HCT116 (cell line): ENCODE measurements at regions not wholly inside any gene's neighbourhood (a gene's known extent, or its start where the extent isn't known, plus 50 kb on each side); places are given as distances from the start of the nearest gene placed in this dataset.

Source experiments
- ATAC-seq: fragments of 200-7000 bp; cut with Tn5 transposase; 2 replicates; pipeline ENCODE4 v1.9.1; 2020; ENCODE audit warnings: mild to moderate bottlenecking, moderate library complexity
- BruUV-seq: library from RNA; stranded (reverse); fragments of 400-500 nt; replicated peaks from 2 replicates; lab custom pipeline; 2021; lab: Mats Ljungman, UMichigan
- CTCF ChIA-PET: fragments of 300-600 bp; sonication (Branson Sonifier 250); formaldehyde crosslinking; loops from one replicate; lab custom pipeline; 2021; ENCODE audit warnings: antibody characterized with exemption; lab: Charles Lee
- POLR2A ChIA-PET: fragments of 300-600, 350-600 bp; sonication (Branson Sonifier 250); formaldehyde crosslinking; loops from one replicate; lab custom pipeline; 2021; ENCODE audit warnings: antibody characterized with exemption; lab: Charles Lee
- RAD21 ChIA-PET, 2 experiments: fragments of 300-600 bp; sonication (Branson Sonifier 250); formaldehyde crosslinking; loops; one replicate each; lab custom pipeline; 2023; ENCODE audit warnings: low total read pairs in 2 of 2; ENCODE audit not compliant: uncharacterized antibody in 2 of 2, unreplicated experiment in 2 of 2, low non-redundant PET in 1 of 2; lab: Charles Lee
- DNase-seq: peaks from one replicate; pipeline ENCODE4 v3.0.0-alpha.2; 2010; ENCODE audit warnings: low read depth, low spot score
- H2AFZ ChIP-seq: fragments of 200-600 bp; shearing (Covaris generic), sonication (generic); 2 replicates; pipeline ENCODE4 v1.6.1; 2017; ENCODE audit warnings: low read depth, mixed run types, mixed read lengths, antibody characterized with exemption, low read length; ENCODE audit not compliant: poor library complexity, severe bottlenecking
- H3K27ac ChIP-seq: 2 replicates; pipeline ENCODE4 v1.5.1; 2012; ENCODE audit warnings: low read depth, low read length
- H3K27me3 ChIP-seq: fragments of 200-600 bp; sonication (generic); 2 replicates; pipeline ENCODE4 v1.6.1; 2016; ENCODE audit warnings: mixed run types, low read length, mixed read lengths; ENCODE audit not compliant: insufficient read depth
- H3K36me3 ChIP-seq, 2 experiments: fragments of 200-500 bp in 1 of 2; fragments of 200-600 bp in 1 of 2; sonication (Bioruptor generic) in 1 of 2; sonication (generic) in 1 of 2; 2 replicates each; pipeline versions ENCODE4 v1.5.1 to v1.6.1; 2014 to 2016; ENCODE audit warnings: low read length in 2 of 2, inconsistent platforms in 1 of 2, mixed read lengths in 1 of 2, mixed run types in 1 of 2; ENCODE audit not compliant: insufficient read depth in 2 of 2, control insufficient read depth in 1 of 2
- H3K4me1 ChIP-seq, 2 experiments: fragments of 200-600 bp in 1 of 2; sonication (generic) in 1 of 2; 2 replicates each; pipeline versions ENCODE4 v1.5.1 to v1.6.1; 2012 to 2017; ENCODE audit warnings: low read length in 2 of 2, inconsistent platforms in 1 of 2, mild to moderate bottlenecking in 1 of 2, mixed read lengths in 1 of 2, mixed run types in 1 of 2, moderate library complexity in 1 of 2; ENCODE audit not compliant: insufficient read depth in 2 of 2, control insufficient read depth in 1 of 2
- H3K4me2 ChIP-seq: fragments of 200-600 bp; sonication (generic); 2 replicates; pipeline ENCODE4 v1.6.1; 2017; ENCODE audit warnings: mixed run types, low read length, mixed read lengths
- H3K4me3 ChIP-seq, 2 experiments: fragments of 200-600 bp in 1 of 2; sonication (generic) in 1 of 2; replicated peaks in 1 of 2; 2 replicates each; pipeline ENCODE4 v1.5.1; 2011 to 2016; ENCODE audit warnings: low read length in 2 of 2, control low read depth in 1 of 2, low read depth in 1 of 2, mild to moderate bottlenecking in 1 of 2, mixed read lengths in 1 of 2, mixed run types in 1 of 2
- H3K79me2 ChIP-seq: fragments of 200-600 bp; sonication (generic); 2 replicates; pipeline ENCODE4 v1.6.1; 2017; ENCODE audit warnings: mild to moderate bottlenecking, mixed run types, low read length, moderate library complexity, mixed read lengths; ENCODE audit not compliant: insufficient read depth
- H3K9ac ChIP-seq: fragments of 200-600 bp; sonication (generic); 2 replicates; pipeline ENCODE4 v1.6.1; 2016; ENCODE audit warnings: low read length, mixed read lengths
- H3K9me2 ChIP-seq: fragments of 200-600 bp; sonication (generic), shearing (Covaris generic); 2 replicates; pipeline ENCODE4 v1.6.1; 2017; ENCODE audit warnings: mixed run types, mild to moderate bottlenecking, moderate library complexity; ENCODE audit not compliant: insufficient read depth
- H3K9me3 ChIP-seq, 2 experiments: fragments of 200-500 bp in 1 of 2; fragments of 200-600 bp in 1 of 2; sonication (Bioruptor generic) in 1 of 2; sonication (generic) in 1 of 2; 2 replicates each; pipeline ENCODE4 v1.6.1; 2014 to 2017; ENCODE audit warnings: low read length in 2 of 2, mixed read lengths in 2 of 2, inconsistent platforms in 1 of 2, low read depth in 1 of 2, mild to moderate bottlenecking in 1 of 2, mixed run types in 1 of 2, moderate library complexity in 1 of 2; ENCODE audit not compliant: control insufficient read depth in 1 of 2, insufficient read depth in 1 of 2
- H4K20me1 ChIP-seq: fragments of 200-600 bp; sonication (generic), shearing (Covaris generic); 2 replicates; pipeline ENCODE4 v1.6.1; 2017; ENCODE audit warnings: mixed run types, mild to moderate bottlenecking, moderate library complexity; ENCODE audit not compliant: insufficient read depth
- CBX3 ChIP-seq: IDR thresholded peaks from 2 replicates; pipeline ENCODE4 v1.6.1; 2012; ENCODE audit warnings: low read depth
- ELF1 ChIP-seq: IDR thresholded peaks from 2 replicates; pipeline ENCODE4 v1.6.1; 2012; ENCODE audit warnings: low read depth, borderline replicate concordance
- FOSL1 ChIP-seq: IDR thresholded peaks from 2 replicates; pipeline ENCODE4 v1.6.1; 2012; ENCODE audit warnings: low read depth
- JUND ChIP-seq: IDR thresholded peaks from 2 replicates; pipeline ENCODE4 v1.6.1; 2012
- POLR2AphosphoS5 ChIP-seq: IDR thresholded peaks from 2 replicates; pipeline ENCODE4 v1.6.1; 2011; ENCODE audit warnings: mild to moderate bottlenecking, low read depth, low read length, moderate library complexity
- SIN3A ChIP-seq: IDR thresholded peaks from 2 replicates; pipeline ENCODE4 v1.6.1; 2012; ENCODE audit warnings: low read depth
- SP1 ChIP-seq: IDR thresholded peaks from 2 replicates; pipeline ENCODE4 v1.6.1; 2012; ENCODE audit warnings: low read depth
- TCF7L2 ChIP-seq: IDR thresholded peaks from 2 replicates; pipeline ENCODE4 v1.7.0; 2011; ENCODE audit warnings: borderline replicate concordance, inconsistent platforms; ENCODE audit not compliant: insufficient read depth, insufficient read length; ENCODE audit errors: extremely low read depth
- YY1 ChIP-seq: IDR thresholded peaks from 2 replicates; pipeline ENCODE4 v1.6.1; 2011; ENCODE audit warnings: low read length, low read depth, moderate library complexity, mild to moderate bottlenecking; ENCODE audit not compliant: insufficient replicate concordance; ENCODE audit errors: extremely low read depth
- ZFX ChIP-seq: fragments of 450-650 bp; IDR thresholded peaks from 2 replicates; pipeline ENCODE4 v1.6.1; 2017
- intact Hi-C: fragments of 100-400 bp; cut with micrococcal nuclease; formaldehyde crosslinking; loops from 2 replicates; pipeline ENCODE4 v1.10.0; 2022
- TF ChIP-seq, protein P1 (sequence below), 3 experiments: fragments of 200-600 bp in 1 of 3; sonication (generic) in 1 of 3; IDR thresholded peaks in 2 of 3; conservative IDR thresholded peaks in 1 of 3; 2 replicates each; pipeline ENCODE4 v1.5.1; 2012 to 2017; ENCODE audit warnings: low read depth in 2 of 3, low read length in 2 of 3, antibody characterized with exemption in 1 of 3, borderline replicate concordance in 1 of 3, control low read depth in 1 of 3, mild to moderate bottlenecking in 1 of 3, mixed read lengths in 1 of 3, mixed run types in 1 of 3, moderate library complexity in 1 of 3; ENCODE audit not compliant: insufficient read depth in 1 of 3
- TF ChIP-seq, protein P2 (sequence below): IDR thresholded peaks from 2 replicates; pipeline ENCODE4 v1.6.1; 2012

DNA sequence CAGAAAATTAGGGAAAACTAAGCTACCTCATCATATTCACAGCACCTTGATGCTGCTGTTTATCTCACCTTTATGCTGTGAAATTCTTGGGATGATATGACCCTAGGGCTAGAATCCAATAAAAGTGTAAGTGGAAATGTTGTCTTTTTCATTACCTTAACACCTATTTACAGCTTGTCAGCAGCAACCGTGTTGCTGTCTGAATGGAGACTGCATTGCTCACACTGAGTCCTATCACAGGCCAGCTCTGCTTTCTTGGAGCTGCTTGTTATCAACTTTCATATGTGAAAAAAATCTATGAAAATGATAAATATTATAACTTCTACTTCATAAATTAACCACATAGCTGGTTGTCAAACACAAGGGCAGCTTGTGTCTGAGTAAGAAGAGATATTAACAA lies 789.5 kb downstream of the TECRL start:
- ATAC-seq: no peak
- H3K79me2 ChIP-seq: no peaks in the 10 kb centered on the region
- H3K9ac ChIP-seq: no peak overlapping the region
- CTCF ChIA-PET: no interaction called here
- no peak for DNase-seq
- no TSS peak for BruUV-seq
- no peaks in the 10 kb centered on the region for H3K4me1 ChIP-seq
- H3K27me3 ChIP-seq: no peaks in the 10 kb centered on the region
- H3K9me2 ChIP-seq: no peaks in the 10 kb centered on the region
- H3K36me3 ChIP-seq: no peaks in the 10 kb centered on the region
- RAD21 ChIA-PET: no interaction called here
- POLR2A ChIA-PET: no interaction called here
- TF ChIP-seq, protein P1, sequence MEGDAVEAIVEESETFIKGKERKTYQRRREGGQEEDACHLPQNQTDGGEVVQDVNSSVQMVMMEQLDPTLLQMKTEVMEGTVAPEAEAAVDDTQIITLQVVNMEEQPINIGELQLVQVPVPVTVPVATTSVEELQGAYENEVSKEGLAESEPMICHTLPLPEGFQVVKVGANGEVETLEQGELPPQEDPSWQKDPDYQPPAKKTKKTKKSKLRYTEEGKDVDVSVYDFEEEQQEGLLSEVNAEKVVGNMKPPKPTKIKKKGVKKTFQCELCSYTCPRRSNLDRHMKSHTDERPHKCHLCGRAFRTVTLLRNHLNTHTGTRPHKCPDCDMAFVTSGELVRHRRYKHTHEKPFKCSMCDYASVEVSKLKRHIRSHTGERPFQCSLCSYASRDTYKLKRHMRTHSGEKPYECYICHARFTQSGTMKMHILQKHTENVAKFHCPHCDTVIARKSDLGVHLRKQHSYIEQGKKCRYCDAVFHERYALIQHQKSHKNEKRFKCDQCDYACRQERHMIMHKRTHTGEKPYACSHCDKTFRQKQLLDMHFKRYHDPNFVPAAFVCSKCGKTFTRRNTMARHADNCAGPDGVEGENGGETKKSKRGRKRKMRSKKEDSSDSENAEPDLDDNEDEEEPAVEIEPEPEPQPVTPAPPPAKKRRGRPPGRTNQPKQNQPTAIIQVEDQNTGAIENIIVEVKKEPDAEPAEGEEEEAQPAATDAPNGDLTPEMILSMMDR (IDR thresholded peaks at IDR 0.05 in 2 of 3, conservative IDR thresholded peaks at IDR 0.05 in 1 of 3; ENCODE audit: borderline replicate concordance in 1 of 3, insufficient read depth in 1 of 3, low read depth in 2 of 3, low read length in 2 of 3): no peak
- TF ChIP-seq JUND (no peak), CBX3 (no peak), ZFX (no peak), SIN3A (no peak), TCF7L2 (no peak), FOSL1 (no peak)
- no peak overlapping the region for H3K27ac ChIP-seq
- no peak overlapping the region for H2AFZ ChIP-seq
- H3K4me2 ChIP-seq: no peak overlapping the region
- intact Hi-C loops: no loop called here
- H4K20me1 ChIP-seq: no peaks in the 10 kb centered on the region; the same call in 1 of the 2 replicates
- H3K9me3 ChIP-seq: peaks cover 3 to 23% of the 10 kb centered on the region in 2 experiments; a peak in 2 of 4 replicates
- H3K4me3 ChIP-seq: no peak overlapping the region

DNA sequence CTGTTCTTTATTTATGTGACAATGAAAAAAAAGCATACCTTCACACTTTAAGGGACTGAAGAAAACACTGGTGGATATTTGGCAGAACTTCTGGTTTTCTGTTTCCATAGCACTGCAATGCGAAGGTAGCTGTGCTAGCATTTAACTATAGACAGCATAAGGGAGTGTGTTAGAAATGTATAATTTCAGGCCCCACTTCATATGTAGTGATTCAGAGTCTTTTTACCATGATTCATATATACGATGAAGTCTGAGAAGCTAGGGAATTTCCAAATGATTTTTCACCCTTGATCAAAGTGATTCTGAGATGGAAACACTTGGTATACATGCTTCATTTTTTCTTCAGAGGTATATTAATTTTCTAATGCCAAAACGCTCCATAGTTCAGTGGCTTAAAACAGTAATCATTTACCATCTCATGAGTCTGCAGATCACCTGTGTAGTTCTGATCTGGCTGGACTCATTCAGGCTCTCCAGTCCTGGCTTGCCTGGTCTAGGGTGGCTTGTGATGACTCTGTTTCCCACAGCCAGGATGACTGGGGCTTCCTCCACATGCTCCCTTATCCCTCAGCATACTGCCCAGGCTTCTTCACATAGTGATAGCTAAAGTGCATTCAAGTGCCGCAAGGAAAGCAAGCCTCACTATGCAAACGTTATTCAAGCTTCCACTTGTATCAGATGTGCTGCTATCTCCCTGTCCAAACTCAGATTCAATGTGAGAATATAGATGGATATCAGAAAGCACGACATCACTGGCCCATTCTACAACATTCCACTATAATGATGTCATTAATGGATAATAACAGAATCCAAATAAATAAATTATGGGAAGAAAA lies 790.1 kb downstream of the TECRL start:
- H3K9me3 ChIP-seq: peaks cover 0 to 19% of the 10 kb centered on the region in 2 experiments; a peak in 2 of 4 replicates
- H3K4me3 ChIP-seq: no peak overlapping the region
- RAD21 ChIA-PET: no interaction called here
- ATAC-seq (no peak), DNase-seq (no peak)
- H3K27me3 ChIP-seq: no peaks in the 10 kb centered on the region
- POLR2A ChIA-PET: no interaction called here
- H3K4me2 ChIP-seq: no peak overlapping the region
- intact Hi-C loops: no loop called here
- no TSS peak for BruUV-seq
- H3K36me3 ChIP-seq: no peaks in the 10 kb centered on the region
- no peaks in the 10 kb centered on the region for H3K4me1 ChIP-seq
- H3K79me2 ChIP-seq: no peaks in the 10 kb centered on the region
- no peak overlapping the region for H3K9ac ChIP-seq
- CTCF ChIA-PET: no interaction called here
- H4K20me1 ChIP-seq: no peaks in the 10 kb centered on the region; the same call in 1 of the 2 replicates
- no peak overlapping the region for H2AFZ ChIP-seq
- no peak overlapping the region for H3K27ac ChIP-seq
- TF ChIP-seq POLR2AphosphoS5: no peak
- TF ChIP-seq ELF1: no peak
- TF ChIP-seq SP1: no peak
- TF ChIP-seq TCF7L2: no peak
- TF ChIP-seq YY1: no peak
- TF ChIP-seq CBX3: no peak
- TF ChIP-seq, protein P1 (IDR thresholded peaks at IDR 0.05 in 2 of 3, conservative IDR thresholded peaks at IDR 0.05 in 1 of 3; ENCODE audit: borderline replicate concordance in 1 of 3, insufficient read depth in 1 of 3, low read depth in 2 of 3, low read length in 2 of 3): no peak
- TF ChIP-seq, protein P2, sequence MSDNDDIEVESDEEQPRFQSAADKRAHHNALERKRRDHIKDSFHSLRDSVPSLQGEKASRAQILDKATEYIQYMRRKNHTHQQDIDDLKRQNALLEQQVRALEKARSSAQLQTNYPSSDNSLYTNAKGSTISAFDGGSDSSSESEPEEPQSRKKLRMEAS: no peak
- TF ChIP-seq SIN3A: no peak
- TF ChIP-seq, all 23 proteins: peak for 0
- H3K9me2 ChIP-seq: no peaks in the 10 kb centered on the region
